OCI-LY7 (cell line): ENCODE measurements at regions not wholly inside any gene's neighbourhood (a gene's known extent, or its start where the extent isn't known, plus 50 kb on each side); places are given as distances from the start of the nearest gene placed in this dataset.

Source experiments
- BruUV-seq: library from RNA; stranded (reverse); fragments of 400-500 nt; replicated peaks from 2 replicates; lab custom pipeline; 2021; lab: Mats Ljungman, UMichigan
- CTCF ChIA-PET: fragments of 300-600 bp; sonication (Branson Sonifier 250); formaldehyde crosslinking; loops from one replicate; lab custom pipeline; 2022; ENCODE audit warnings: antibody characterized with exemption; ENCODE audit not compliant: unreplicated experiment; lab: Charles Lee
- POLR2A ChIA-PET: fragments of 300-600 bp; sonication (Branson Sonifier 250); formaldehyde crosslinking; loops from one replicate; lab custom pipeline; 2022; ENCODE audit warnings: antibody characterized with exemption; lab: Charles Lee
- DNase-seq: peaks from one replicate; pipeline ENCODE4 v3.0.0-alpha.2; 2015; ENCODE audit warnings: low spot score
- H2AFZ ChIP-seq: fragments of 200-600 bp; sonication (generic), shearing (Covaris generic); 2 replicates; pipeline ENCODE4 v1.6.1; 2014; ENCODE audit warnings: mild to moderate bottlenecking, antibody characterized with exemption, low read length, moderate library complexity
- H3K27ac ChIP-seq: fragments of 200-600 bp; sonication (generic); 2 replicates; pipeline ENCODE4 v1.5.1; 2014; ENCODE audit warnings: mixed run types, low read depth, mild to moderate bottlenecking, moderate library complexity, low read length, inconsistent platforms; ENCODE audit not compliant: poor library complexity, severe bottlenecking
- H3K36me3 ChIP-seq: fragments of 200-600 bp; sonication (generic); 2 replicates; pipeline ENCODE4 v1.6.1; 2014; ENCODE audit warnings: mild to moderate bottlenecking, antibody characterized with exemption, low read length, moderate library complexity, mixed read lengths; ENCODE audit not compliant: insufficient read depth
- H3K4me1 ChIP-seq: fragments of 200-600 bp; sonication (generic); 2 replicates; pipeline ENCODE4 v1.5.1; 2014; ENCODE audit warnings: mild to moderate bottlenecking, low read length; ENCODE audit not compliant: insufficient read depth, poor library complexity, severe bottlenecking
- H3K4me2 ChIP-seq: fragments of 200-600 bp; sonication (generic); 2 replicates; pipeline ENCODE4 v1.6.1; 2014; ENCODE audit warnings: mild to moderate bottlenecking, low read length
- H3K4me3 ChIP-seq: fragments of 200-600 bp; sonication (generic); 2 replicates; pipeline ENCODE4 v1.5.1; 2014; ENCODE audit warnings: mild to moderate bottlenecking, low read depth, low read length; ENCODE audit not compliant: poor library complexity, severe bottlenecking
- H3K79me2 ChIP-seq: fragments of 200-600 bp; sonication (generic); 2 replicates; pipeline ENCODE4 v1.6.1; 2016; ENCODE audit warnings: low read depth, mild to moderate bottlenecking, low read length, moderate library complexity, mixed read lengths; ENCODE audit not compliant: insufficient read depth
- H3K9me2 ChIP-seq: fragments of 200-600 bp; sonication (generic); 2 replicates; pipeline ENCODE4 v1.6.1; 2016; ENCODE audit warnings: mild to moderate bottlenecking, low read length, mixed read lengths; ENCODE audit not compliant: insufficient read depth
- H3K9me3 ChIP-seq: fragments of 200-600 bp; sonication (generic); 2 replicates; pipeline ENCODE4 v1.6.1; 2014; ENCODE audit warnings: mild to moderate bottlenecking, mixed run types, low read length, mixed read lengths
- H4K20me1 ChIP-seq: fragments of 200-600 bp; sonication (generic); 2 replicates; pipeline ENCODE4 v1.6.1; 2014; ENCODE audit warnings: mild to moderate bottlenecking, antibody characterized with exemption, low read length, moderate library complexity, mixed read lengths; ENCODE audit not compliant: insufficient read depth
- CTCF ChIP-seq: fragments of 200-600 bp; sonication (generic); conservative IDR thresholded peaks from 2 replicates; pipeline ENCODE4 v1.5.1; 2014; ENCODE audit warnings: mild to moderate bottlenecking, antibody characterized with exemption, low read length, moderate library complexity, mixed read lengths
- EZH2phosphoT487 ChIP-seq: fragments of 200-600 bp; sonication (generic); IDR thresholded peaks from 2 replicates; pipeline ENCODE4 v1.6.1; 2018; ENCODE audit warnings: low read depth, borderline replicate concordance, mild to moderate bottlenecking, mixed run types, antibody characterized with exemption, low read length, moderate library complexity, mixed read lengths
- intact Hi-C: fragments of 100-400 bp; cut with micrococcal nuclease; formaldehyde crosslinking; loops from one replicate; pipeline ENCODE4 v1.10.0; 2022; ENCODE audit not compliant: unreplicated experiment

DNA sequence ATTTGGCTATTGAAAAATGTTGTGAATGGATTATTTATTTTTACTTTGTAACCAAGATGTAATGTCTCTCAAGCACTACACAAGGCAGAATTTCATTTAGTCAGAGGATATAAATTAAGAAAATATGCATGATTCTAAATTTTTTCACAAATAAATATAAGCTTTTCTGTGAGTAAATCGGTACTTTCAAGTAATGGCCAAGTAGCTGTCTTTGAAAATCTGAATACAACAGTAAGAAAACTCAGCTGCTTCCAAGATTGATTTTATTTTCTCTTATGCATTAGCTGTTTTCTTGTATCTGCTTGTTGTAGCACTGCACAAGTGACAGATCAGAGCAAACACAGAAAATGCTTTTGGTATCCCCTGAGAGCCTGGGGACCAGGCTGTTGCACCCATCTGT is 998.5 kb upstream of the GHITM start:
- Histone ChIP-seq H2AFZ (no peak overlapping the region), H3K79me2 (no peaks in the 10 kb centered on the region), H3K27ac (no peak overlapping the region), H3K4me3 (no peak overlapping the region), H3K36me3 (no peaks in the 10 kb centered on the region), H3K4me2 (no peak overlapping the region), H3K9me2 (no peaks in the 10 kb centered on the region), H4K20me1 (no peaks in the 10 kb centered on the region), H3K4me1 (no peaks in the 10 kb centered on the region), H3K9me3 (no peaks in the 10 kb centered on the region)
- TF ChIP-seq EZH2phosphoT487 (no peak), CTCF (no peak)
- DNase-seq: no peak
- ChIA-PET CTCF (no interaction called here), POLR2A (no interaction called here)
- BruUV-seq: no TSS peak
- intact Hi-C loops: no loop called here

- H3K4me3 ChIP-seq: no peak overlapping the region
- no peaks in the 10 kb centered on the region for H3K36me3 ChIP-seq
- no peak overlapping the region for H3K27ac ChIP-seq
- no peak for DNase-seq
- POLR2A ChIA-PET: no interaction called here
- TF ChIP-seq EZH2phosphoT487 (no peak), CTCF (no peak)
- no TSS peak for BruUV-seq
- H3K79me2 ChIP-seq: no peaks in the 10 kb centered on the region
- no peaks in the 10 kb centered on the region for H4K20me1 ChIP-seq
- H3K9me3 ChIP-seq: no peaks in the 10 kb centered on the region
- no peaks in the 10 kb centered on the region for H3K9me2 ChIP-seq
- intact Hi-C loops: no loop called here
- no peak overlapping the region for H2AFZ ChIP-seq
- H3K4me1 ChIP-seq: no peaks in the 10 kb centered on the region
- H3K4me2 ChIP-seq: no peak overlapping the region
- CTCF ChIA-PET: no interaction called here
Measured at GRCh38 chr10:83142074-83142563, 997.2 kb upstream of the GHITM start.

GRCh38 chr10:83144461-83144860 is 994.8 kb upstream of the GHITM start:
- no peaks in the 10 kb centered on the region for H3K4me1 ChIP-seq
- H3K9me2 ChIP-seq: no peaks in the 10 kb centered on the region
- no peak for TF ChIP-seq CTCF
- TF ChIP-seq EZH2phosphoT487: no peak
- DNase-seq: no peak
- H3K27ac ChIP-seq: no peak overlapping the region
- CTCF ChIA-PET: no interaction called here
- H3K4me3 ChIP-seq: no peak overlapping the region
- no peaks in the 10 kb centered on the region for H3K36me3 ChIP-seq
- H2AFZ ChIP-seq: no peak overlapping the region
- POLR2A ChIA-PET: interaction anchor here (0.9 kb wide), 1 partner anchor 13 kb away, joined by 3 read pairs; no protein-coding TSS in a partner anchor
- no peak overlapping the region for H3K4me2 ChIP-seq
- no peaks in the 10 kb centered on the region for H3K79me2 ChIP-seq
- BruUV-seq: no TSS peak
- H4K20me1 ChIP-seq: no peaks in the 10 kb centered on the region
- intact Hi-C loops: no loop called here
- H3K9me3 ChIP-seq: no peaks in the 10 kb centered on the region
